HG03469 (cell line): ENCODE measurements at regions not wholly inside any gene's neighbourhood (a gene's known extent, or its start where the extent isn't known, plus 50 kb on each side); places are given as distances from the start of the nearest gene placed in this dataset.

ENCODE experiments used
- ATAC-seq: cut with Tn5 transposase; IDR thresholded peaks from one replicate; pipeline ENCODE4 v1.9.1; 2021; ENCODE audit warnings: mild to moderate bottlenecking, moderate library complexity, moderate number of reproducible peaks; ENCODE audit not compliant: unreplicated experiment

- no peak for ATAC-seq
These were observed 62.2 kb upstream of the RGMA start for GRCh38 chr15:93150910-93151881.

GRCh38 chr15:93146601-93147000, 57.6 kb upstream of the RGMA start:
- no peak for ATAC-seq

DNA sequence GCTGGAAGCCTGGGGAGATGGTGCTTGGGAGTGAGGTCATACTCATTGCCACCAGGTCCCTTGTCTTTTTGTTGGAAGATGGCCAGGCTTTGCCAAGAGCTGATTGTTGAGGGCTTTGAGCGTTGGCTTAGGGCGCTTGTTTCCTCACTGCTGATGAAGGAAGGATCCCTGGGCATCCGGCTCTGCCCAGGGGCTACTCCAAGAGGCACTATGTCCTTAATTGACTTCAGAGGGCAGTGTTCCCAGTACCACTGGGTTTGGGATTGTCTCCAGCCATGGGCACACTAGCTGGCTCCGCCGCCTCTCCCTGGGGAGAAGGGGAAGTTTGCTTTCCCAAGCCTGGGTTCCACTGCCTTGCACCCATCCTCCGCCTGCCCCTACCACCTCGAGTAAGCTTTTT, 57.2 kb upstream of the RGMA start:
- no peak for ATAC-seq

- no peak for ATAC-seq
These were observed 55.6 kb upstream of the RGMA start for GRCh38 chr15:93144463-93145236.

DNA sequence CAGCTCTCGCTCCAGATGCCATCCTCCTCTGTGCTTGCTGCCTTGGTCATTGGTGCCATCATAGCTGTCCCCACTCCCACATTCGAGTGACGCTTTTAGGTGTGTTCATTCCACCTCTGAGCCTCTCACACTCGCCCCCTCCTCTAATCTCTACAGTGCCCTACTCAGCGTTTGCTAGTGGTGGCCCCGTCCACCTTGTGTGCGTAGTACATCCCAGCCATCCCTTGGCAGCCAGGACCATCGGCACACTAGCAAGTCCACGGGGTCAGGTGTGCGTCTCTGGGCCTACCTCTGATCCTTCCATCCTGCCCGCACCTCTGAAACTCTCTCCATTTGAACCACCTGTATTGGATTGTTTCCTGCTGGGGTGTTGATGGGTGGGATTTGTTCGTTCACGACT, 54.2 kb upstream of the RGMA start:
- ATAC-seq, result no peak

DNA sequence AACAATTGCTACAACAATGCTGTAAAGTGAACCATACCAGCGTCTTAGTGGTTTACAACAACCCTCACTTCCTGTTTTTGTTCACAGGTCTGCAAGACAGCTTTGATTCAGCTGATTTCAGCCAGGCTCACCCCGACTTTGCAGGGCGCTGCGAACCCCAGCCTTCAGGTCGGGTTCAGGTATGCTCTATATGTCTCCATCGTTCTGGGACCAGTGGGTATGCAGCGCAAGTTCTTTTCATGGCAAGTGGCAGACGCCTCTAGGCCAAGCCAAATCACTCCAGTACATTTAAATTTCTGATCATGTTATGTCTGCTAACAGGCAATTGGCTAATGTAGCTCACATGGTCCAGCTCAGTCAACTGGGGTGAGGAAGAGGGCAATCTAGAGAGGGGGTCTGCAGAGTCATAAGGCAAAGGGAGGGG, 52.4 kb upstream of the RGMA start:
- peak; percentile 90 for ATAC-seq

GRCh38 chr15:93139436-93139835, 50.4 kb upstream of the RGMA start:
- no peak for ATAC-seq

GRCh38 chr15:93138681-93139250, 49.8 kb upstream of the RGMA start:
- ATAC-seq, result no peak
